Suprapubic skin (tissue), 4 donors: ENCODE measurements at regions not wholly inside any gene's neighbourhood (a gene's known extent, or its start where the extent isn't known, plus 50 kb on each side); places are given as distances from the start of the nearest gene placed in this dataset.

Source experiments
- EP300 ChIP-seq: sonication (generic); formaldehyde crosslinking; IDR thresholded peaks from one replicate; pipeline ENCODE4 v1.6.1; 2017; ENCODE audit warnings: antibody characterized with exemption
- POLR2A ChIP-seq, 2 donors: fragments of 450-650 bp; IDR thresholded peaks; one replicate each; pipeline ENCODE4 v1.6.1; 2017; ENCODE audit warnings: antibody characterized with exemption in 2 of 2, mild to moderate bottlenecking in 2 of 2, moderate library complexity in 2 of 2
- POLR2AphosphoS5 ChIP-seq, 3 donors: sonication (generic); formaldehyde crosslinking; IDR thresholded peaks; one replicate each; pipeline ENCODE4 v1.6.1; 2017; ENCODE audit warnings: antibody characterized with exemption in 3 of 3
- TF ChIP-seq, protein P1 (sequence below), 2 donors: fragments of 200-600 bp in 1 of 2; fragments of 450-650 bp in 1 of 2; sonication (generic) in 1 of 2; IDR thresholded peaks; one replicate each; pipeline ENCODE4 v1.5.1; 2016 to 2019; ENCODE audit warnings: antibody characterized with exemption in 2 of 2, mild to moderate bottlenecking in 1 of 2, moderate library complexity in 1 of 2

- TF ChIP-seq, protein P1, sequence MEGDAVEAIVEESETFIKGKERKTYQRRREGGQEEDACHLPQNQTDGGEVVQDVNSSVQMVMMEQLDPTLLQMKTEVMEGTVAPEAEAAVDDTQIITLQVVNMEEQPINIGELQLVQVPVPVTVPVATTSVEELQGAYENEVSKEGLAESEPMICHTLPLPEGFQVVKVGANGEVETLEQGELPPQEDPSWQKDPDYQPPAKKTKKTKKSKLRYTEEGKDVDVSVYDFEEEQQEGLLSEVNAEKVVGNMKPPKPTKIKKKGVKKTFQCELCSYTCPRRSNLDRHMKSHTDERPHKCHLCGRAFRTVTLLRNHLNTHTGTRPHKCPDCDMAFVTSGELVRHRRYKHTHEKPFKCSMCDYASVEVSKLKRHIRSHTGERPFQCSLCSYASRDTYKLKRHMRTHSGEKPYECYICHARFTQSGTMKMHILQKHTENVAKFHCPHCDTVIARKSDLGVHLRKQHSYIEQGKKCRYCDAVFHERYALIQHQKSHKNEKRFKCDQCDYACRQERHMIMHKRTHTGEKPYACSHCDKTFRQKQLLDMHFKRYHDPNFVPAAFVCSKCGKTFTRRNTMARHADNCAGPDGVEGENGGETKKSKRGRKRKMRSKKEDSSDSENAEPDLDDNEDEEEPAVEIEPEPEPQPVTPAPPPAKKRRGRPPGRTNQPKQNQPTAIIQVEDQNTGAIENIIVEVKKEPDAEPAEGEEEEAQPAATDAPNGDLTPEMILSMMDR (IDR thresholded peaks at IDR 0.05): no peak
- TF ChIP-seq POLR2A (IDR thresholded peaks at IDR 0.05) (no peak), EP300 (no peak), POLR2AphosphoS5 (IDR thresholded peaks at IDR 0.05) (no peak)
Measured at GRCh38 chr6:99192561-99192960, 156.9 kb downstream of the FAXC start.
